ENCODE measurements at regions not wholly inside any gene's neighbourhood (a gene's known extent, or its start where the extent isn't known, plus 50 kb on each side); places are given as distances from the start of the nearest gene placed in this dataset.

DNA sequence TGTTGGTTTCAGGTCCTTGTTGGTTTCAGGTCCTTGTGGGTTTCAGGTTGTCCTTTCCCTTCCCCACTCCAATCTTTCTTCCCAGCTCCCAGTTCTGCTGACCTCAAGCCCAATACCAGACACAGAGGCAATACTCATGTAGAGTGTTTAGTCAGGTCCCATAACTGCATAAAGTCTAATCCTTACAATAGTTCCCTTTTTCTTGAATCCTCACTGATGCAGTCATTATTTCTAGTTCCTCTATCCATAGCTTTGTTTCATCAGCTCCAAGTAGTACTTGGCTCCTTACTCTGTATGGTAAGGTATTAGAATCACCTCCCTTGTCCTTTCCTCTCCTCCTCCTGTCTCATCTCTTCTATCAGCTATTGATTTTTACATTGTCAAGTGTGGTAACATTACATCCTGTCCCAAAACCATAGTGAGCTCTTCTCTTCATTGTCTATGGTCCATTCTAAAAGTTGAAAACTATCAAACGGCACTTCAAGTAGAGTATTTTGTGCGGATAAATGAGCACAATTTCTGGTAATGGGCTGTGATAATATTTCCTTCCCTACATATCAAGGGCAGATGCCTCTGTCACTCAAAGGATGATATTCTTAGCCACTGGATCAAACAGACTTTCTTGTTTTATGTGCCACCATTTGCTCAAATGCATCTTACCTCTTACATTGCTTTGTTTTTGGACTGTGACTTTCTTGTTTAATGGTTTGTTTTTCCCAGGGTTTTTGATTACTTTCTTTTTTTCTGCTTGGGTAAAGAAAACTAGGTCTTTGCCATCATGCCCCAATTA is 57.2 kb upstream of the JDP2 start:
- Histone ChIP-seq H3K79me2 (ENCODE audit: insufficient read depth, low read depth, low read length) (no peaks in the 10 kb centered on the region), H3K4me1 (ENCODE audit: insufficient read depth, low read length, poor library complexity, severe bottlenecking) (no peaks in the 10 kb centered on the region), H3K36me3 (ENCODE audit: insufficient read depth, low read length) (no peaks in the 10 kb centered on the region), H4K20me1 (ENCODE audit: insufficient read depth, low read length) (no peaks in the 10 kb centered on the region), H2AFZ (ENCODE audit: low read length) (no peak overlapping the region), H3K4me3 (ENCODE audit: low read depth, low read length, poor library complexity, severe bottlenecking) (no peak overlapping the region), H3K9me3 (ENCODE audit: low read length) (no peaks in the 10 kb centered on the region), H3K9me2 (ENCODE audit: insufficient read depth, low read length) (no peaks in the 10 kb centered on the region), H3K27ac (ENCODE audit: low read depth, low read length, poor library complexity, severe bottlenecking) (no peak overlapping the region), H3K4me2 (ENCODE audit: low read length) (no peak overlapping the region)
- DNase-seq (ENCODE audit: low spot score), result no peak
- no TSS peak for BruUV-seq (replicated peaks)
- intact Hi-C loops (cut with micrococcal nuclease; ENCODE audit: unreplicated experiment), result no loop called here
- POLR2A ChIA-PET, result no interaction called here
- CTCF ChIA-PET (ENCODE audit: unreplicated experiment), result no interaction called here
- TF ChIP-seq, protein P1, sequence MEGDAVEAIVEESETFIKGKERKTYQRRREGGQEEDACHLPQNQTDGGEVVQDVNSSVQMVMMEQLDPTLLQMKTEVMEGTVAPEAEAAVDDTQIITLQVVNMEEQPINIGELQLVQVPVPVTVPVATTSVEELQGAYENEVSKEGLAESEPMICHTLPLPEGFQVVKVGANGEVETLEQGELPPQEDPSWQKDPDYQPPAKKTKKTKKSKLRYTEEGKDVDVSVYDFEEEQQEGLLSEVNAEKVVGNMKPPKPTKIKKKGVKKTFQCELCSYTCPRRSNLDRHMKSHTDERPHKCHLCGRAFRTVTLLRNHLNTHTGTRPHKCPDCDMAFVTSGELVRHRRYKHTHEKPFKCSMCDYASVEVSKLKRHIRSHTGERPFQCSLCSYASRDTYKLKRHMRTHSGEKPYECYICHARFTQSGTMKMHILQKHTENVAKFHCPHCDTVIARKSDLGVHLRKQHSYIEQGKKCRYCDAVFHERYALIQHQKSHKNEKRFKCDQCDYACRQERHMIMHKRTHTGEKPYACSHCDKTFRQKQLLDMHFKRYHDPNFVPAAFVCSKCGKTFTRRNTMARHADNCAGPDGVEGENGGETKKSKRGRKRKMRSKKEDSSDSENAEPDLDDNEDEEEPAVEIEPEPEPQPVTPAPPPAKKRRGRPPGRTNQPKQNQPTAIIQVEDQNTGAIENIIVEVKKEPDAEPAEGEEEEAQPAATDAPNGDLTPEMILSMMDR (conservative IDR thresholded peaks at IDR 0.05; ENCODE audit: low read length), result no peak
- TF ChIP-seq EZH2phosphoT487 (IDR thresholded peaks at IDR 0.05; ENCODE audit: borderline replicate concordance, low read depth, low read length), result no peak

- H3K36me3 ChIP-seq (ENCODE audit: insufficient read depth, low read length), result no peaks in the 10 kb centered on the region
- H4K20me1 ChIP-seq (ENCODE audit: insufficient read depth, low read length), result no peaks in the 10 kb centered on the region
- no peaks in the 10 kb centered on the region for H3K4me1 ChIP-seq (ENCODE audit: insufficient read depth, low read length, poor library complexity, severe bottlenecking)
- H3K9me2 ChIP-seq (ENCODE audit: insufficient read depth, low read length), result no peaks in the 10 kb centered on the region
- CTCF ChIA-PET (ENCODE audit: unreplicated experiment), result no interaction called here
- intact Hi-C loops (cut with micrococcal nuclease; ENCODE audit: unreplicated experiment), result no loop called here
- no peaks in the 10 kb centered on the region for H3K79me2 ChIP-seq (ENCODE audit: insufficient read depth, low read depth, low read length)
- no peak for TF ChIP-seq EZH2phosphoT487 (IDR thresholded peaks at IDR 0.05; ENCODE audit: borderline replicate concordance, low read depth, low read length)
- TF ChIP-seq, protein P1 (conservative IDR thresholded peaks at IDR 0.05; ENCODE audit: low read length), result no peak
- DNase-seq (ENCODE audit: low spot score), result no peak
- no peak overlapping the region for H3K4me3 ChIP-seq (ENCODE audit: low read depth, low read length, poor library complexity, severe bottlenecking)
- no peaks in the 10 kb centered on the region for H3K9me3 ChIP-seq (ENCODE audit: low read length)
- no peak overlapping the region for H2AFZ ChIP-seq (ENCODE audit: low read length)
- POLR2A ChIA-PET, result no interaction called here
- no peak overlapping the region for H3K27ac ChIP-seq (ENCODE audit: low read depth, low read length, poor library complexity, severe bottlenecking)
- no peak overlapping the region for H3K4me2 ChIP-seq (ENCODE audit: low read length)
- no TSS peak for BruUV-seq (replicated peaks)
Observed at GRCh38 chr14:75371297-75371696, 56.5 kb upstream of the JDP2 start.

DNA sequence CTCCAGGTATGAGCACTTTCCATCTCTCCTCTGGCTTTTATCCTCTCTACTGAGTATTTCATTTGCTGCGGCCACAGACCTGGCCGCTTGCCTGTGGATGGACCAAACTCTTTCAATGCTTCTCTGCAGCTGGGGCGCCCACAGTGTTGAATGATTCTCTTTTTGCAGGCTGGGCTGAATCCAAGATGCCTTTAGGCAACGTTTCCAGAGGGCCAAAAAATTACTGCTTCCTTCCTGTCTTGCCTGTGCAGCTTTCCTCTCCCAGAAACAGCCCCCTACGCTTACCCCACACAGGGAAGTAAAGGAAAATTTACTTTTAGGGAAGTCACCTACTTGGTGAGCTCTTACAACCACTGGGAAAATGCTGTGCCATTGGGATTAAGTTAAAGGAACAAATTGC is 55.6 kb upstream of the JDP2 start:
- no peak for DNase-seq (ENCODE audit: low spot score)
- TF ChIP-seq, protein P1 (conservative IDR thresholded peaks at IDR 0.05; ENCODE audit: low read length), result no peak
- no peak for TF ChIP-seq EZH2phosphoT487 (IDR thresholded peaks at IDR 0.05; ENCODE audit: borderline replicate concordance, low read depth, low read length)
- Histone ChIP-seq H4K20me1 (ENCODE audit: insufficient read depth, low read length) (no peaks in the 10 kb centered on the region), H3K9me3 (ENCODE audit: low read length) (no peaks in the 10 kb centered on the region), H3K4me2 (ENCODE audit: low read length) (no peak overlapping the region), H3K27ac (ENCODE audit: low read depth, low read length, poor library complexity, severe bottlenecking) (no peak overlapping the region), H3K36me3 (ENCODE audit: insufficient read depth, low read length) (no peaks in the 10 kb centered on the region), H3K4me1 (ENCODE audit: insufficient read depth, low read length, poor library complexity, severe bottlenecking) (no peaks in the 10 kb centered on the region), H2AFZ (ENCODE audit: low read length) (no peak overlapping the region), H3K79me2 (ENCODE audit: insufficient read depth, low read depth, low read length) (no peaks in the 10 kb centered on the region), H3K9me2 (ENCODE audit: insufficient read depth, low read length) (no peaks in the 10 kb centered on the region), H3K4me3 (ENCODE audit: low read depth, low read length, poor library complexity, severe bottlenecking) (no peak overlapping the region)
- CTCF ChIA-PET (ENCODE audit: unreplicated experiment), result no interaction called here
- intact Hi-C loops (cut with micrococcal nuclease; ENCODE audit: unreplicated experiment), result no loop called here
- no TSS peak for BruUV-seq (replicated peaks)
- POLR2A ChIA-PET, result no interaction called here
